Small intestine (tissue), 7 donors: ENCODE measurements at regions not wholly inside any gene's neighbourhood (a gene's known extent, or its start where the extent isn't known, plus 50 kb on each side); places are given as distances from the start of the nearest gene placed in this dataset.

Source experiments
- DNase-seq, 2 donors: peaks; one replicate each; pipeline versions ENCODE4 v3.0.0 to v3.0.0-alpha.2; 2013
- FAIRE-seq: peaks from 2 replicates; lab custom pipeline; 2012; peaks lifted over from hg19 to GRCh38; lab: Jason Lieb, UNC
- H3K27ac ChIP-seq, 3 donors: one replicate each; pipeline ENCODE4 v1.5.1; 2013; ENCODE audit warnings: low read length in 2 of 3, mild to moderate bottlenecking in 2 of 3, control low read depth in 1 of 3, inconsistent platforms in 1 of 3, low read depth in 1 of 3, moderate library complexity in 1 of 3
- H3K27me3 ChIP-seq, 3 donors: one replicate each; pipeline ENCODE4 v1.6.1; 2013; ENCODE audit warnings: low read length in 3 of 3, inconsistent platforms in 1 of 3; ENCODE audit not compliant: control insufficient read depth in 3 of 3, insufficient read depth in 3 of 3
- H3K36me3 ChIP-seq, 3 donors: one replicate each; pipeline ENCODE4 v1.6.1; 2013; ENCODE audit warnings: low read length in 3 of 3, inconsistent platforms in 1 of 3, low read depth in 1 of 3, mild to moderate bottlenecking in 1 of 3, moderate library complexity in 1 of 3; ENCODE audit not compliant: control insufficient read depth in 3 of 3, insufficient read depth in 2 of 3
- H3K4me1 ChIP-seq, 3 donors: one replicate each; pipeline ENCODE4 v1.6.1; 2013; ENCODE audit warnings: low read length in 2 of 3, inconsistent platforms in 1 of 3, low read depth in 1 of 3, mild to moderate bottlenecking in 1 of 3, moderate library complexity in 1 of 3; ENCODE audit not compliant: control insufficient read depth in 3 of 3, insufficient read depth in 2 of 3
- H3K4me3 ChIP-seq, 3 donors: one replicate each; pipeline ENCODE4 v1.5.1; 2013; ENCODE audit warnings: low read length in 3 of 3, control low read depth in 1 of 3, inconsistent platforms in 1 of 3, low read depth in 1 of 3, mild to moderate bottlenecking in 1 of 3, moderate library complexity in 1 of 3
- H3K9me3 ChIP-seq, 2 donors: one replicate each; pipeline ENCODE4 v1.6.1; 2013; ENCODE audit warnings: low read depth in 1 of 2, low read length in 1 of 2; ENCODE audit not compliant: control insufficient read depth in 2 of 2, insufficient read depth in 1 of 2
- WGBS, 3 donors: extraction: QIAGEN DNeasy Blood & Tissue Kit; methylation state at CpG; one replicate each; pipeline ENCODE4 v1.1.7; 2013; 5-methylcytosine and 5-hydroxymethylcytosine counted together
- donor health status: healthy with polysubstance abuse.
- donor health status: control.
- donor health status: control.
- donor health status: Bipolar disorder and iron deficiency.
- donor health status: healthy.

DNA sequence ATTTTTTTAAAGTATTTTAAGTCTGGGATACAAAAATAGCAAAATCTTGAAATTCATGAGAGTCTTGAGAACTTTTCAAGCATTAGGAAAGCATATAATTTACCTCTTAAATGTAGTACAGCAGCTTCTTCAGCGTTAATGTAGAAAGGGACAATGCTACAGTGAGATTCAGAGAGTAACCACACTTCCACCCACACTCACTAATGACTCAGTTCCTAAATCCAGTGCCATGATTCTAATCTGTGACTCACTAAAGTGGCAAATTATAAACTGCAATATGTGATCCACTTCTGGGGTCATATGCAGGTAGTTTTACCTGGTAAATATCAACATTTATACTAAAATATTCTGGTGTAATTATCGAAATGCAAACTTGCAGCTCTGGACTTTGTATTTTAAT lies 434.5 kb upstream of the TUSC1 start:
- H3K27me3 ChIP-seq = no peaks in the 10 kb centered on the region
- no peaks in the 10 kb centered on the region for H3K36me3 ChIP-seq
- no peak overlapping the region for H3K27ac ChIP-seq
- WGBS, 3 donors = 74 to 89% (median 89%) methylated on average over 2 of the region's 2 CpGs
- FAIRE-seq (no peak), DNase-seq (no peak)
- peaks cover 0 to 12% of the 10 kb centered on the region in 2 donors for H3K9me3 ChIP-seq
- H3K4me3 ChIP-seq = no peak overlapping the region
- H3K4me1 ChIP-seq = no peaks in the 10 kb centered on the region

DNA sequence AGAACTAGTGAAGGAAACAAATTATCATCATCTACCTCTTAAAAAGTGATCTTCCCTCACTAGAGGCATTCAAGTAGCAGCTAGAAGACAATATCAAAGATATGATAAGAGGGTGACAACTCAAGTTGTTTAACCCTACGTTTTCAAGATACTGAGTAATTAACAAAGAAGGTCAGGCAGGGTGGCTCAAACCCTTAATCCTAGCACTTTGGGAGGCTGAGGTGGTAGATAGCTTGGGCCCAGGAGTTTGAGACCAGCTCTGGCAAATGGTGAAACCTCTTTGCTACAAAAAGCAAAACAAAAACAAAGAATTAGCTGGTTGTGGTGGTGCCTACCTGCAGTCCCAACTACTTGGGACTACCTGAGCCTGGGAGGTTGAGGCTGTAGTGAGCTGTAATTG lies 408.2 kb upstream of the TUSC1 start:
- Histone ChIP-seq H3K27me3 (no peaks in the 10 kb centered on the region), H3K9me3 (no peaks in the 10 kb centered on the region), H3K4me3 (no peak overlapping the region), H3K4me1 (no peaks in the 10 kb centered on the region), H3K36me3 (no peaks in the 10 kb centered on the region), H3K27ac (no peak overlapping the region)
- WGBS, 3 donors = 13 to 36% (median 29%) methylated on average over 1 of the region's 1 CpG
- FAIRE-seq (no peak), DNase-seq (no peak)

DNA sequence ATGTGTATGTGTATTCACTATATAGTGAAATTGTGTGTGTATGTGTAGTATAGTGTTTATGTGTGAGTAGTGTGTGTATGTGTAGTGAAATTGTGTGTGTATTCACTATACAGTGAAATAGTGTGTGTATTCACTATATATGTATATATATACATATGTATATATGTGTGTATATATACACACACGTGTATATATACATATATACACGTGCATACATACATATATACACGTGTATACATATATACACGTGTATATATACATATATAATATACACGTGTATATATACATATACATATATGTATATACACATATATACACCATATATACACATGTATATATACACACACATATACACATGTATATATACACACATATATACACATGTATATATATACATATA lies 403.6 kb upstream of the TUSC1 start:
- Histone ChIP-seq H3K4me1 (no peaks in the 10 kb centered on the region), H3K27me3 (no peaks in the 10 kb centered on the region), H3K4me3 (no peak overlapping the region), H3K9me3 (peaks cover 0 to 13% of the 10 kb centered on the region in 2 donors), H3K27ac (no peak overlapping the region), H3K36me3 (no peaks in the 10 kb centered on the region)
- DNase-seq = no peak
- FAIRE-seq = no peak
- 61 to 68% (median 65%) methylated on average over 5 of the region's 5 CpGs for WGBS, 3 donors

DNA sequence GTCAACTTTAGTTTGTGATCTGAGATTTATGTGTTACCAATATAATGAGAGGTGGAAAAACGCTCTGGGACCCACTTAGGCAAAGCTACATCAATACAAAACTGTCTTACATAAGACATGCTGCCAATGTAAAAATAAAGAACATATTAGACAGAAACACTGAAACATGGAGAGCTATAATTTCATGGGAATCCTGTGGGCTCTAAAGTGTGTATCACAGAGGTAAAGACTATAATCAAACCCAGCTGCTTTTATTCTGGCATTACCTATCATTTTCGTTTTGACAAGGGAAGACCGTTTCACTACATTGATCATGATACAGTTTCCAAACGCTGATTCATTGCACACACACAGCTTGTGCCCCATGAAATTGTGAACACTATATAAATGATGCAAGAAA lies 400.5 kb upstream of the TUSC1 start:
- no peak overlapping the region for H3K4me3 ChIP-seq
- H3K27ac ChIP-seq = no peak overlapping the region
- H3K4me1 ChIP-seq = no peaks in the 10 kb centered on the region
- DNase-seq (no peak), FAIRE-seq (no peak)
- peaks cover 0 to 16% of the 10 kb centered on the region in 2 donors for H3K9me3 ChIP-seq
- 57 to 69% (median 64%) methylated on average over 4 of the region's 4 CpGs for WGBS, 3 donors
- no peaks in the 10 kb centered on the region for H3K36me3 ChIP-seq
- H3K27me3 ChIP-seq = no peaks in the 10 kb centered on the region

DNA sequence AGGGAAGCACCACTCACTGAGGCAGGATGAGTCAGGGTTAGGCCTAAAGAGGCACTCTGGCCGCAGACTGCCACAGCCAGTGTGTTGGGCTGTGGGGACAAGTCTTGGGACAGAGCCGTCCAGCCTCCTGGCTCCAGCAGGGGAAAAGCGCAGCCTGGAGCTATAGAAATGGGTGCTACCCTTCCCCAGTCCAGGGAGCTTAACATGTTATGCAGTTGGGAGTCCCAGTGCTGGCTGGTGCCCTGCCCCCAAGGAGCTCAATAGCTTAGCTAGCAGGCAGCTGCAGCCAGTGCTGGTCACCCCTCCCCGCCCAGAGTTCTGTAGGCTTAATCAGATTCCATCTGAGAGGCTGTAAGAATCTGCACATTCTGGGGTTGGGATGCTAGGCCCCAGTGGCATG lies 399.6 kb upstream of the TUSC1 start:
- no peak overlapping the region for H3K4me3 ChIP-seq
- no peaks in the 10 kb centered on the region for H3K27me3 ChIP-seq
- H3K27ac ChIP-seq = no peak overlapping the region
- WGBS, 3 donors = 79 to 83% (median 82%) methylated on average over 4 of the region's 4 CpGs
- H3K9me3 ChIP-seq = peaks cover 0 to 16% of the 10 kb centered on the region in 2 donors
- H3K36me3 ChIP-seq = no peaks in the 10 kb centered on the region
- no peaks in the 10 kb centered on the region for H3K4me1 ChIP-seq
- DNase-seq (no peak), FAIRE-seq (no peak)

DNA sequence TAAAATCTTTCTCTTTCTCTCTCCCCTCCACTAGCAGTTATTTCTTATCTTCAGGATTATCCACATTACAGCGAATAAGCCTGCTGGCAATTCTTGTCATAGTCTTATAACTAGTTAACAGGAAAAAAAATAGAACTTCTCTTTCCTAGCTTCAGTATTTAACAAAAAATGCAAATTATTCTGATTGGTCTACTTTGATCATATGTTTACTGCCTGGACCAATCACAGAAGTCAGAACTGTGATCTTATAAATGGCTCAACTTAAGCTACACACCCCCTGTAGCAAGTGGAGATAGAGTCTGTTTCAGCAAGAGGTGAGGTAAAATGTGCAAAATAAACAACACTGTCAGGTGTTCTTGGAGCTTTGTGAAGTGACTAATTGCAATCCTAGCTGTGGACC lies 389.4 kb upstream of the TUSC1 start:
- WGBS, 3 donors = 69 to 78% (median 71%) methylated on average over 1 of the region's 1 CpG
- Histone ChIP-seq H3K27me3 (no peaks in the 10 kb centered on the region), H3K4me3 (no peak overlapping the region), H3K27ac (no peak overlapping the region), H3K9me3 (no peaks in the 10 kb centered on the region), H3K36me3 (no peaks in the 10 kb centered on the region), H3K4me1 (no peaks in the 10 kb centered on the region)
- FAIRE-seq (no peak), DNase-seq (no peak)

DNA sequence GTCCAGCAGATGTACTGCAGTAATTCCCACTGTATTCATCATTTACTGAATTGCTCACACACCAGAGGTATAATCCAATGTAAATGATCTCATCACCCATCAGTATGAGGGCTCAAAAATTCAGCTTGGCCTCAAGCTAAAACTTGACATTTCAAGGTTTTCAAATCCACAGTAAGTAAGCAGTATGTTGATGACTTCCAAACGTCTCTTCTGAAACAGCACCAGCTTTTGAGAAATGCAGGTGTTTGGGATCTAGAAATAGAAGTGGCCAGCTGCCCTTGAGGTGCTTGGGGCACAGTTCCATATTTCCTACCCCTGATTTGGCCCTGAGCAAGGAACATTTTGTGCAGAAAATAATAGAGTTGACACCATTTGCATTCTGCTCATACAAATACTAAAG lies 388.0 kb upstream of the TUSC1 start:
- H3K27me3 ChIP-seq = no peaks in the 10 kb centered on the region
- no peaks in the 10 kb centered on the region for H3K4me1 ChIP-seq
- FAIRE-seq (no peak), DNase-seq (no peak)
- WGBS, 3 donors = 47 to 62% (median 52%) methylated on average over 1 of the region's 1 CpG
- no peaks in the 10 kb centered on the region for H3K9me3 ChIP-seq
- H3K36me3 ChIP-seq = no peaks in the 10 kb centered on the region
- H3K4me3 ChIP-seq = no peak overlapping the region
- no peak overlapping the region for H3K27ac ChIP-seq

DNA sequence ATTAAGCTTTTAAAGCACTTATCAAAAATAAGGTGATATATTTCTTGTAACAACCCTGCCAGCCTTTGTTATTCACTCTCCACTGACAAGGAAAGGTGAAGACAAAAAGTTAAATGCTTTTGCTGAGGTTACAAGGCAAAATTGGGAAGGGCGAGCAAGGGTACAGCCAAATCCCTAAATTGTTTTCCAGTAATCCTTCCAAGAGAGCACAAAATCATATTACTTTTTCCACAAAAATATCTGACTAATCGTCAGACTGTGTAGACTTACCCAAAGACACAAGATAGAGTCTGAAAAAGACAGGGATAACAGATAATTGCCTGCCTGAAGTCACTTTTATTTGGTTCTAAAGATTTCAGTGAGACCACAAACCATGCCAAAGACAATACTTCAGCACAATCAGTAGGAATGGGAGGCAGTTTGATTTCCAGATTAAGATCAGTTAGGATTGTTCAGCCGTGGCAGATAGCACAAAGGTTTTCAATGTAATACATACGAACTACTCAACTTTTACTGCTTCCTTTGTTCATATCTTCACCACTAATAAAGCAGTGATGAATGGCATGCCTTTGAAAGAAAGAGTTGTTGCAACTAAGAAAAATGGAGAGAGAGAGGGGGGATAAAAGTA lies 383.8 kb upstream of the TUSC1 start:
- no peak overlapping the region for H3K27ac ChIP-seq
- no peaks in the 10 kb centered on the region for H3K36me3 ChIP-seq
- H3K4me3 ChIP-seq = no peak overlapping the region
- no peaks in the 10 kb centered on the region for H3K4me1 ChIP-seq
- H3K27me3 ChIP-seq = no peaks in the 10 kb centered on the region
- FAIRE-seq (no peak), DNase-seq (no peak)
- H3K9me3 ChIP-seq = no peaks in the 10 kb centered on the region
- 39 to 55% (median 50%) methylated on average over 4 of the region's 4 CpGs for WGBS, 3 donors
